PFSK-1 (cell line): ENCODE measurements at regions not wholly inside any gene's neighbourhood (a gene's known extent, or its start where the extent isn't known, plus 50 kb on each side); places are given as distances from the start of the nearest gene placed in this dataset.

Experiments used
- POLR2AphosphoS5 ChIP-seq: IDR thresholded peaks from 2 replicates; pipeline ENCODE4 v1.6.1; 2012; ENCODE audit warnings: low read depth, mild to moderate bottlenecking, control low read depth, low read length, moderate library complexity
- SIN3A ChIP-seq: IDR thresholded peaks from 2 replicates; pipeline ENCODE4 v1.6.1; 2012; ENCODE audit warnings: mild to moderate bottlenecking, low read length, moderate library complexity, borderline replicate concordance; ENCODE audit not compliant: insufficient read depth
- TAF1 ChIP-seq: IDR thresholded peaks from 2 replicates; pipeline ENCODE4 v1.6.1; 2012; ENCODE audit warnings: low read length, control low read depth, borderline replicate concordance; ENCODE audit not compliant: insufficient read depth
- TF ChIP-seq, protein P1 (sequence below), 2 experiments: IDR thresholded peaks; 2 replicates each; pipeline versions ENCODE4 v1.6.1 to v1.8.0; 2011 to 2012; ENCODE audit warnings: low read depth in 2 of 2, low read length in 2 of 2, control low read depth in 1 of 2, inconsistent platforms in 1 of 2, mild to moderate bottlenecking in 1 of 2, moderate library complexity in 1 of 2; ENCODE audit not compliant: insufficient read depth in 1 of 2

DNA sequence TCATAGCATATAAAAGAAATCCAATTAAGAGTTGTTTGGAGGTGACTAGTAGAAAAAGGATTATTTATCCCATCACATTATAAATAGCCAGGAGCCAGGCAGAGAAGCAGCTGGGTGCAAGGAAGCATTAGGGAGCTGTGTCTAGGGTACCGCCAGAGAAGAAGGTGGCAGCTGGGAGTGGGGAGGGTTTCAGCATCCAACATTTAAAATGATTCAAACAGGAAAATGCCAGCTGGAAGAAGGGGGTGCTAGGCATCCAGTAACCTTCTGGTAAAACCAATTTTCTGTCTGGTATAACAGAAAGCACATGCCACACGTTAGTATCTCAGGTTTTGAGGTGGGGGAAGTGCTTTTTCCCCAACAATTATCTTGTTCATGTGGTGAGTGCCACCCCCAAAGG lies 452.4 kb downstream of the ZEB2 start:
- TF ChIP-seq POLR2AphosphoS5, result no peak
- TF ChIP-seq, protein P1, sequence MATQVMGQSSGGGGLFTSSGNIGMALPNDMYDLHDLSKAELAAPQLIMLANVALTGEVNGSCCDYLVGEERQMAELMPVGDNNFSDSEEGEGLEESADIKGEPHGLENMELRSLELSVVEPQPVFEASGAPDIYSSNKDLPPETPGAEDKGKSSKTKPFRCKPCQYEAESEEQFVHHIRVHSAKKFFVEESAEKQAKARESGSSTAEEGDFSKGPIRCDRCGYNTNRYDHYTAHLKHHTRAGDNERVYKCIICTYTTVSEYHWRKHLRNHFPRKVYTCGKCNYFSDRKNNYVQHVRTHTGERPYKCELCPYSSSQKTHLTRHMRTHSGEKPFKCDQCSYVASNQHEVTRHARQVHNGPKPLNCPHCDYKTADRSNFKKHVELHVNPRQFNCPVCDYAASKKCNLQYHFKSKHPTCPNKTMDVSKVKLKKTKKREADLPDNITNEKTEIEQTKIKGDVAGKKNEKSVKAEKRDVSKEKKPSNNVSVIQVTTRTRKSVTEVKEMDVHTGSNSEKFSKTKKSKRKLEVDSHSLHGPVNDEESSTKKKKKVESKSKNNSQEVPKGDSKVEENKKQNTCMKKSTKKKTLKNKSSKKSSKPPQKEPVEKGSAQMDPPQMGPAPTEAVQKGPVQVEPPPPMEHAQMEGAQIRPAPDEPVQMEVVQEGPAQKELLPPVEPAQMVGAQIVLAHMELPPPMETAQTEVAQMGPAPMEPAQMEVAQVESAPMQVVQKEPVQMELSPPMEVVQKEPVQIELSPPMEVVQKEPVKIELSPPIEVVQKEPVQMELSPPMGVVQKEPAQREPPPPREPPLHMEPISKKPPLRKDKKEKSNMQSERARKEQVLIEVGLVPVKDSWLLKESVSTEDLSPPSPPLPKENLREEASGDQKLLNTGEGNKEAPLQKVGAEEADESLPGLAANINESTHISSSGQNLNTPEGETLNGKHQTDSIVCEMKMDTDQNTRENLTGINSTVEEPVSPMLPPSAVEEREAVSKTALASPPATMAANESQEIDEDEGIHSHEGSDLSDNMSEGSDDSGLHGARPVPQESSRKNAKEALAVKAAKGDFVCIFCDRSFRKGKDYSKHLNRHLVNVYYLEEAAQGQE (IDR thresholded peaks at IDR 0.05; ENCODE audit: insufficient read depth in 1 of 2, low read depth in 2 of 2, low read length in 2 of 2), result no peak
- no peak for TF ChIP-seq SIN3A
- no peak for TF ChIP-seq TAF1
